ENCODE measurements at regions not wholly inside any gene's neighbourhood (a gene's known extent, or its start where the extent isn't known, plus 50 kb on each side); places are given as distances from the start of the nearest gene placed in this dataset.

DNA sequence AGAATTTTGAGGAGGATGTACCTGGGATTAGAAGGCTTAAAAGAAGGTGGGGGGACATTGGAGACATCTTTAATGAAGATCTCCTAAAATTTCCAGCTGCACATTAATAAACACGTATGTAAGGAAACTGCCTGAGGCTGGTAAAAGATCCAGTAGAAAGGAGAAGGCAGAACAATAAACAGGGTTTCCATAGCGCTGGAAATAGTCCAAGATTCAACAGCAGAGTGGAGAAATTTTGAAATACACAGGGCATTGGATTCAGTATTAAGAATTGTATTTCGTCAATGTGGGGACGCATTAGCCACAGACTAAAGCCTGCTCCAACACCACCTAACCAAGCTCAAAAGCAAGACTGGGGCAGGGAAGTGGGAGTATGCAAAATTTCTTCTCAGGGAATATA is 606.9 kb upstream of the NRXN1 start:
- H3K27ac ChIP-seq (ENCODE audit: control insufficient read depth, insufficient read depth): no peak overlapping the region
- no peaks in the 10 kb centered on the region for H4K20me1 ChIP-seq (ENCODE audit: control insufficient read depth, insufficient read depth)
- ChIA-PET RAD21 (ENCODE audit: unreplicated experiment) (no interaction called here), CTCF (no interaction called here), SMC1A (ENCODE audit: uncharacterized antibody, unreplicated experiment) (no interaction called here), POLR2A (no interaction called here)
- H3K27me3 ChIP-seq (replicated peaks in 1 of 2; ENCODE audit: control insufficient read depth in 2 of 2, insufficient read depth in 2 of 2, low read length in 1 of 2): no peaks in the 10 kb centered on the region
- no peaks in the 10 kb centered on the region for H3K9me3 ChIP-seq (replicated peaks; ENCODE audit: control insufficient read depth, insufficient read depth, low read length)
- H3K9ac ChIP-seq (ENCODE audit: control insufficient read depth, insufficient read depth, low read length): no peak overlapping the region
- intact Hi-C loops (cut with micrococcal nuclease; ENCODE audit: unreplicated experiment) (no loop called here), in situ Hi-C loops (cut with MboI) (no loop called here)
- no peak for ATAC-seq
- FAIRE-seq: no peak
- WGBS (ENCODE audit: insufficient coverage, insufficient replicate concordance, low lambda C conversion rate, missing lambda C conversion rate): 10% methylated on average over 4 of the region's 4 CpGs
- DNase-seq (ENCODE audit: low read depth, low spot score): no peak
- no peaks in the 10 kb centered on the region for H3K36me3 ChIP-seq (ENCODE audit: control insufficient read depth in 2 of 2, insufficient read depth in 2 of 2, low read length in 1 of 2)
- no peak overlapping the region for H3K4me2 ChIP-seq (ENCODE audit: control insufficient read depth, insufficient read depth)
- H2AFZ ChIP-seq (ENCODE audit: control insufficient read depth, low read depth, low read length): no peak overlapping the region
- BruUV-seq (replicated peaks): no TSS peak
- H3K4me3 ChIP-seq: no peak overlapping the region
- no peaks in the 10 kb centered on the region for H3K79me2 ChIP-seq (ENCODE audit: control insufficient read depth, insufficient read depth, low read length)
- no peaks in the 10 kb centered on the region for H3K4me1 ChIP-seq (ENCODE audit: control insufficient read depth, insufficient read depth, low read length)
- TF ChIP-seq, protein P1, sequence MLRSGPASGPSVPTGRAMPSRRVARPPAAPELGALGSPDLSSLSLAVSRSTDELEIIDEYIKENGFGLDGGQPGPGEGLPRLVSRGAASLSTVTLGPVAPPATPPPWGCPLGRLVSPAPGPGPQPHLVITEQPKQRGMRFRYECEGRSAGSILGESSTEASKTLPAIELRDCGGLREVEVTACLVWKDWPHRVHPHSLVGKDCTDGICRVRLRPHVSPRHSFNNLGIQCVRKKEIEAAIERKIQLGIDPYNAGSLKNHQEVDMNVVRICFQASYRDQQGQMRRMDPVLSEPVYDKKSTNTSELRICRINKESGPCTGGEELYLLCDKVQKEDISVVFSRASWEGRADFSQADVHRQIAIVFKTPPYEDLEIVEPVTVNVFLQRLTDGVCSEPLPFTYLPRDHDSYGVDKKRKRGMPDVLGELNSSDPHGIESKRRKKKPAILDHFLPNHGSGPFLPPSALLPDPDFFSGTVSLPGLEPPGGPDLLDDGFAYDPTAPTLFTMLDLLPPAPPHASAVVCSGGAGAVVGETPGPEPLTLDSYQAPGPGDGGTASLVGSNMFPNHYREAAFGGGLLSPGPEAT (IDR thresholded peaks at IDR 0.05; ENCODE audit: low read depth): no peak
- TF ChIP-seq, protein P2, sequence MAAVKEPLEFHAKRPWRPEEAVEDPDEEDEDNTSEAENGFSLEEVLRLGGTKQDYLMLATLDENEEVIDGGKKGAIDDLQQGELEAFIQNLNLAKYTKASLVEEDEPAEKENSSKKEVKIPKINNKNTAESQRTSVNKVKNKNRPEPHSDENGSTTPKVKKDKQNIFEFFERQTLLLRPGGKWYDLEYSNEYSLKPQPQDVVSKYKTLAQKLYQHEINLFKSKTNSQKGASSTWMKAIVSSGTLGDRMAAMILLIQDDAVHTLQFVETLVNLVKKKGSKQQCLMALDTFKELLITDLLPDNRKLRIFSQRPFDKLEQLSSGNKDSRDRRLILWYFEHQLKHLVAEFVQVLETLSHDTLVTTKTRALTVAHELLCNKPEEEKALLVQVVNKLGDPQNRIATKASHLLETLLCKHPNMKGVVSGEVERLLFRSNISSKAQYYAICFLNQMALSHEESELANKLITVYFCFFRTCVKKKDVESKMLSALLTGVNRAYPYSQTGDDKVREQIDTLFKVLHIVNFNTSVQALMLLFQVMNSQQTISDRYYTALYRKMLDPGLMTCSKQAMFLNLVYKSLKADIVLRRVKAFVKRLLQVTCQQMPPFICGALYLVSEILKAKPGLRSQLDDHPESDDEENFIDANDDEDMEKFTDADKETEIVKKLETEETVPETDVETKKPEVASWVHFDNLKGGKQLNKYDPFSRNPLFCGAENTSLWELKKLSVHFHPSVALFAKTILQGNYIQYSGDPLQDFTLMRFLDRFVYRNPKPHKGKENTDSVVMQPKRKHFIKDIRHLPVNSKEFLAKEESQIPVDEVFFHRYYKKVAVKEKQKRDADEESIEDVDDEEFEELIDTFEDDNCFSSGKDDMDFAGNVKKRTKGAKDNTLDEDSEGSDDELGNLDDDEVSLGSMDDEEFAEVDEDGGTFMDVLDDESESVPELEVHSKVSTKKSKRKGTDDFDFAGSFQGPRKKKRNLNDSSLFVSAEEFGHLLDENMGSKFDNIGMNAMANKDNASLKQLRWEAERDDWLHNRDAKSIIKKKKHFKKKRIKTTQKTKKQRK (IDR thresholded peaks at IDR 0.05; ENCODE audit: low read depth, low read length): no peak
- TF ChIP-seq MYB (IDR thresholded peaks at IDR 0.05; ENCODE audit: borderline replicate concordance, low read depth, low read length): no peak
- TF ChIP-seq RELA (IDR thresholded peaks at IDR 0.05; ENCODE audit: borderline replicate concordance, partially characterized antibody): no peak
- TF ChIP-seq, protein P3, sequence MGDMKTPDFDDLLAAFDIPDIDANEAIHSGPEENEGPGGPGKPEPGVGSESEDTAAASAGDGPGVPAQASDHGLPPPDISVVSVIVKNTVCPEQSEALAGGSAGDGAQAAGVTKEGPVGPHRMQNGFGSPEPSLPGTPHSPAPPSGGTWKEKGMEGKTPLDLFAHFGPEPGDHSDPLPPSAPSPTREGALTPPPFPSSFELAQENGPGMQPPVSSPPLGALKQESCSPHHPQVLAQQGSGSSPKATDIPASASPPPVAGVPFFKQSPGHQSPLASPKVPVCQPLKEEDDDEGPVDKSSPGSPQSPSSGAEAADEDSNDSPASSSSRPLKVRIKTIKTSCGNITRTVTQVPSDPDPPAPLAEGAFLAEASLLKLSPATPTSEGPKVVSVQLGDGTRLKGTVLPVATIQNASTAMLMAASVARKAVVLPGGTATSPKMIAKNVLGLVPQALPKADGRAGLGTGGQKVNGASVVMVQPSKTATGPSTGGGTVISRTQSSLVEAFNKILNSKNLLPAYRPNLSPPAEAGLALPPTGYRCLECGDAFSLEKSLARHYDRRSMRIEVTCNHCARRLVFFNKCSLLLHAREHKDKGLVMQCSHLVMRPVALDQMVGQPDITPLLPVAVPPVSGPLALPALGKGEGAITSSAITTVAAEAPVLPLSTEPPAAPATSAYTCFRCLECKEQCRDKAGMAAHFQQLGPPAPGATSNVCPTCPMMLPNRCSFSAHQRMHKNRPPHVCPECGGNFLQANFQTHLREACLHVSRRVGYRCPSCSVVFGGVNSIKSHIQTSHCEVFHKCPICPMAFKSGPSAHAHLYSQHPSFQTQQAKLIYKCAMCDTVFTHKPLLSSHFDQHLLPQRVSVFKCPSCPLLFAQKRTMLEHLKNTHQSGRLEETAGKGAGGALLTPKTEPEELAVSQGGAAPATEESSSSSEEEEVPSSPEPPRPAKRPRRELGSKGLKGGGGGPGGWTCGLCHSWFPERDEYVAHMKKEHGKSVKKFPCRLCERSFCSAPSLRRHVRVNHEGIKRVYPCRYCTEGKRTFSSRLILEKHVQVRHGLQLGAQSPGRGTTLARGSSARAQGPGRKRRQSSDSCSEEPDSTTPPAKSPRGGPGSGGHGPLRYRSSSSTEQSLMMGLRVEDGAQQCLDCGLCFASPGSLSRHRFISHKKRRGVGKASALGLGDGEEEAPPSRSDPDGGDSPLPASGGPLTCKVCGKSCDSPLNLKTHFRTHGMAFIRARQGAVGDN (IDR thresholded peaks at IDR 0.05): no peak
- no peak for TF ChIP-seq EP300 (IDR thresholded peaks at IDR 0.05; ENCODE audit: borderline replicate concordance in 1 of 2, control insufficient read depth in 1 of 2, low read depth in 2 of 2, low read length in 2 of 2)
- TF ChIP-seq NFIC (IDR thresholded peaks at IDR 0.05; ENCODE audit: low read depth, low read length): no peak
- no peak for TF ChIP-seq FOXK2 (IDR thresholded peaks at IDR 0.05)
- TF ChIP-seq MYC (IDR thresholded peaks at IDR 0.05; ENCODE audit: insufficient read depth, insufficient read length, insufficient replicate concordance, low read length, severe bottlenecking): no peak
- no peak for TF ChIP-seq CBX3 (IDR thresholded peaks at IDR 0.05; ENCODE audit: borderline replicate concordance, low read depth)
- no peak for TF ChIP-seq ATF7 (IDR thresholded peaks at IDR 0.05; ENCODE audit: low read depth)
- no peak for TF ChIP-seq NFXL1 (IDR thresholded peaks at IDR 0.05; ENCODE audit: borderline replicate concordance)
- TF ChIP-seq TCF3 (IDR thresholded peaks at IDR 0.05; ENCODE audit: borderline replicate concordance, insufficient read depth, low read depth, low read length): no peak
- TF ChIP-seq BHLHE40 (IDR thresholded peaks at IDR 0.05; ENCODE audit: borderline replicate concordance in 1 of 2, low read depth in 2 of 2, low read length in 1 of 2): no peak
- no peak for TF ChIP-seq NRF1 (conservative IDR thresholded peaks at IDR 0.05; ENCODE audit: low read depth, low read length)
- no peak for TF ChIP-seq NR2F1 (conservative IDR thresholded peaks at IDR 0.05)
- no peak for TF ChIP-seq DPF2 (IDR thresholded peaks at IDR 0.05)
